HepG2 (cell line): ENCODE measurements at regions not wholly inside any gene's neighbourhood (a gene's known extent, or its start where the extent isn't known, plus 50 kb on each side); places are given as distances from the start of the nearest gene placed in this dataset.

Experiments
- ATAC-seq: fragments of 200-7000 bp; cut with Tn5 transposase; 3 replicates; pipeline ENCODE4 v1.9.1; 2020; ENCODE audit warnings: mild to moderate bottlenecking, moderate library complexity
- BruUV-seq: library from RNA; stranded (reverse); fragments of 400-500 nt; replicated peaks from 2 replicates; lab custom pipeline; 2021; lab: Mats Ljungman, UMichigan
- CTCF ChIA-PET: fragments of 300-600 bp; formaldehyde crosslinking; extraction: SDS; loops from one replicate; lab custom pipeline; 2021; ENCODE audit warnings: low total read pairs, inconsistent platforms, low intra/inter-chr PET ratio; lab: Yijun Ruan, JAX
- POLR2A ChIA-PET: fragments of 350-600 bp; sonication (Branson Sonifier 250); formaldehyde crosslinking; loops from one replicate; lab custom pipeline; 2020; ENCODE audit warnings: antibody characterized with exemption, inconsistent platforms; lab: Yijun Ruan, JAX
- DNase-seq: peaks from one replicate; pipeline ENCODE4 v3.0.0-alpha.2; 2015; ENCODE audit warnings: low spot score
- FAIRE-seq: peaks from 3 replicates; lab custom pipeline; 2011; peaks lifted over from hg19 to GRCh38; lab: Jason Lieb, UNC
- H2AFZ ChIP-seq: one replicate; pipeline ENCODE4 v1.6.1; 2011; ENCODE audit warnings: low read length, inconsistent platforms
- H3K27ac ChIP-seq: fragments of 300-600 bp; 3 replicates; pipeline ENCODE4 v1.8.0; 2011; ENCODE audit warnings: mixed run types, mild to moderate bottlenecking, mixed read lengths, low read length, inconsistent platforms; ENCODE audit not compliant: insufficient read depth; ENCODE audit errors: extremely low read length
- H3K27me3 ChIP-seq, 2 experiments: fragments of 200-600 bp in 1 of 2; 2 replicates in 1 of 2; 3 replicates in 1 of 2; pipeline versions ENCODE4 v1.6.0 to v1.8.0; 2011; ENCODE audit warnings: low read length in 2 of 2, mild to moderate bottlenecking in 2 of 2, moderate library complexity in 2 of 2, inconsistent platforms in 1 of 2; ENCODE audit not compliant: insufficient read depth in 2 of 2, control insufficient read depth in 1 of 2
- H3K36me3 ChIP-seq, 2 experiments: fragments of 200-600 bp in 1 of 2; replicated peaks in 1 of 2; 2 replicates in 1 of 2; 3 replicates in 1 of 2; pipeline versions ENCODE4 v1.5.1 to v1.8.0; 2011; ENCODE audit warnings: low read length in 2 of 2, inconsistent platforms in 1 of 2; ENCODE audit not compliant: insufficient read depth in 2 of 2, control insufficient read depth in 1 of 2
- H3K4me1 ChIP-seq: 2 replicates; pipeline ENCODE4 v1.5.1; 2012; ENCODE audit warnings: low read length, inconsistent platforms; ENCODE audit not compliant: insufficient read depth
- H3K4me2 ChIP-seq: 2 replicates; pipeline ENCODE4 v1.6.0; 2011; ENCODE audit warnings: low read depth, low read length, inconsistent platforms
- H3K4me3 ChIP-seq, 3 experiments: fragments of 200-600 bp in 1 of 3; sonication (generic), shearing (Covaris generic) in 1 of 3; replicated peaks in 1 of 3; 2 replicates each; pipeline ENCODE4 v1.5.1; 2011 to 2016; ENCODE audit warnings: low read length in 3 of 3, inconsistent platforms in 2 of 3, low read depth in 2 of 3, mild to moderate bottlenecking in 2 of 3, control low read depth in 1 of 3, mixed read lengths in 1 of 3; ENCODE audit not compliant: insufficient read depth in 1 of 3
- H3K79me2 ChIP-seq: one replicate; pipeline ENCODE4 v1.6.1; 2011; ENCODE audit warnings: low read length, inconsistent platforms; ENCODE audit not compliant: insufficient read depth
- H3K9ac ChIP-seq: 2 replicates; pipeline ENCODE4 v1.6.0; 2011; ENCODE audit warnings: mild to moderate bottlenecking, low read depth, low read length, inconsistent platforms; ENCODE audit not compliant: insufficient read depth
- H3K9me3 ChIP-seq: 2 replicates; pipeline ENCODE4 v1.5.1; 2012; ENCODE audit warnings: mild to moderate bottlenecking, low read length
- H4K20me1 ChIP-seq: 2 replicates; pipeline ENCODE4 v1.6.0; 2011; ENCODE audit warnings: inconsistent platforms, mild to moderate bottlenecking, low read length, moderate library complexity; ENCODE audit not compliant: insufficient read depth
- ATF7 ChIP-seq, 2 experiments: fragments of 450-650 bp in 1 of 2; sonication (generic) in 1 of 2; formaldehyde crosslinking in 1 of 2; IDR thresholded peaks; 2 replicates each; pipeline versions ENCODE4 v1.4.0 to v1.6.1; 2016 to 2020; ENCODE audit warnings: antibody characterized with exemption in 1 of 2, mild to moderate bottlenecking in 1 of 2, missing genetic modification reagents in 1 of 2
- IKZF4 ChIP-seq: sonication (generic); formaldehyde crosslinking; IDR thresholded peaks from 2 replicates; pipeline ENCODE4 v1.5.1; 2020; ENCODE audit warnings: borderline replicate concordance, mild to moderate bottlenecking, low read depth, missing genetic modification reagents; ENCODE audit errors: not compliant biosample characterization
- KLF11 ChIP-seq: IDR thresholded peaks from 2 replicates; pipeline ENCODE4 v1.6.1; 2016; ENCODE audit warnings: missing compliant biosample characterization
- MAFK ChIP-seq, 2 experiments: IDR thresholded peaks in 1 of 2; conservative IDR thresholded peaks in 1 of 2; 2 replicates each; pipeline ENCODE4 v1.6.1; 2011; ENCODE audit warnings: improper control_type of control experiment in 2 of 2, low read length in 2 of 2
- PHB2 ChIP-seq: fragments of 450-650 bp; IDR thresholded peaks from 2 replicates; pipeline ENCODE4 v1.6.1; 2018; ENCODE audit not compliant: partially characterized antibody
- WIZ ChIP-seq: sonication (generic); formaldehyde crosslinking; IDR thresholded peaks from 2 replicates; pipeline ENCODE4 v1.5.1; 2020; ENCODE audit warnings: mild to moderate bottlenecking, missing genetic modification reagents
- ZMYM2 ChIP-seq: sonication (generic); formaldehyde crosslinking; IDR thresholded peaks from 2 replicates; pipeline ENCODE4 v1.8.0; 2022; ENCODE audit warnings: mild to moderate bottlenecking, missing genetic modification reagents
- ZNF180 ChIP-seq: sonication (generic); formaldehyde crosslinking; IDR thresholded peaks from 2 replicates; pipeline ENCODE4 v1.4.0; 2020; ENCODE audit warnings: low read depth, missing genetic modification reagents, borderline replicate concordance
- ZNF619 ChIP-seq: sonication (generic); formaldehyde crosslinking; IDR thresholded peaks from 2 replicates; pipeline ENCODE4 v1.4.0; 2020; ENCODE audit warnings: mild to moderate bottlenecking, missing genetic modification reagents
- ZNF660 ChIP-seq: sonication (generic); formaldehyde crosslinking; IDR thresholded peaks from 2 replicates; pipeline ENCODE4 v1.5.1; 2020; ENCODE audit warnings: mild to moderate bottlenecking, low read depth, missing genetic modification reagents, borderline replicate concordance
- ZNF772 ChIP-seq: sonication (generic); formaldehyde crosslinking; IDR thresholded peaks from 2 replicates; pipeline ENCODE4 v1.5.0; 2020; ENCODE audit warnings: mild to moderate bottlenecking, missing genetic modification reagents
- WGBS: methylation state at CpG from one replicate; pipeline ENCODE4 v1.1.6; 2017; ENCODE audit warnings: low lambda C conversion rate; 5-methylcytosine and 5-hydroxymethylcytosine counted together
- in situ Hi-C: cut with HindIII; loops from 2 replicates; pipeline ENCODE4 v1.10.0; 2017; ENCODE audit warnings: low pct_unique_long_range_greater_than_20kb; ENCODE audit not compliant: extremely low pct_ligation_motif_present
- intact Hi-C: fragments of 100-400 bp; cut with micrococcal nuclease; formaldehyde crosslinking; loops from one replicate; pipeline ENCODE4 v1.10.0; 2022; ENCODE audit not compliant: unreplicated experiment
- TF ChIP-seq, protein P1 (sequence below): IDR thresholded peaks from 2 replicates; pipeline ENCODE4 v1.6.1; 2016; ENCODE audit warnings: missing biosample characterization, missing genetic modification reagents, low read depth
- TF ChIP-seq, protein P2 (sequence below): IDR thresholded peaks from 2 replicates; pipeline ENCODE4 v1.6.1; 2016; ENCODE audit warnings: low read depth, borderline replicate concordance
- TF ChIP-seq, protein P3 (sequence below): sonication (generic); formaldehyde crosslinking; IDR thresholded peaks from 2 replicates; pipeline ENCODE4 v1.5.0; 2020; ENCODE audit warnings: missing genetic modification reagents
- TF ChIP-seq, protein P4 (sequence below): sonication (generic); formaldehyde crosslinking; IDR thresholded peaks from 2 replicates; pipeline ENCODE4 v1.8.1; 2023; ENCODE audit warnings: mild to moderate bottlenecking, missing genetic modification reagents, borderline replicate concordance

DNA sequence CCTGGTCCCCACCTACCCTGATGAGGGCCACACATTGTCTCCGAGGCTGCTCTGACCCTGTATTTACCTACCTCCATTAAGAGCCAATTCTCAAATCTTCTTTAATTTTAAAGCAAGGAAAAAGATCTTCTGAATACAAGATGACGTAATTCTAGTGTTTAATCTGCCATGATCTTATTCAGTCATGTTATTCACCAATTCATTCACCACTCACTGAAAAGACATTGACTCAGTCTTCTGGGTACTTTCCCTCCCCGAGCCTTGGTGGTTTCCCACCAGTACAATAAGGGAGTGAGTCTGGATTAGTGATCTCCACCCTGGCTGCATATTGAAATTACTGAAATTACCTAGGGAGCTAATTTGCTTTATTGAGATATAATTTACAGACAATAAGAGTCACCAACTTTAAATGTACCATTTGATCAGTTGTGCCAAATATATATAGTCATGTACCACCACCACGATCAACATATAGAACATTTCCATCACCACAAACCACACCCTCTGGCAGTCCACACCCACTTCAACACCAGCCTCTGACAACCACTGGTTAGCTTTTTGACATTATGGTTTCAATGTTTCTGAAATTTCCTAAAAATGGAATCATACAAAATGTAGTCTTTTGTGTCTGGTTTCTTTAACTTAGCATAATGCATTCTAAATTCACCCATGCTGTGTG, 117.5 kb upstream of the UNC5B start:
- TF ChIP-seq, protein P1, sequence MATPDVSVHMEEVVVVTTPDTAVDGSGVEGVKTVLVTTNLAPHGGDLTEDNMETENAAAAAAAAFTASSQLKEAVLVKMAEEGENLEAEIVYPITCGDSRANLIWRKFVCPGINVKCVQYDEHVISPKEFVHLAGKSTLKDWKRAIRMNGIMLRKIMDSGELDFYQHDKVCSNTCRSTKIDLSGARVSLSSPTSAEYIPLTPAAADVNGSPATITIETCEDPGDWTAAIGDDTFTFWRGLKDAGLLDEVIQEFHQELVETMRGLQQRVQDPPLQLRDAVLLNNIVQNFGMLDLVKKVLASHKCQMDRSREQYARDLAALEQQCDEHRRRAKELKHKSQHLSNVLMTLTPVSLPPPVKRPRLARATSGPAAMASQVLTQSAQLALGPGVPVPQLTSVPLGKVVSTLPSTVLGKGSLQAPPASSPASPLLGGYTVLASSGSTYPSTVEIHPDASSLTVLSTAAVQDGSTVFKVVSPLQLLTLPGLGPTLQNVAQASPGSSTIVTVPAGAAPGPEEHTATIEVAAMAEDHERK = no peak
- TF ChIP-seq ATF7 (IDR thresholded peaks at IDR 0.05) (peak; percentile 76), ATF7 (CRISPR knock-in tag; IDR thresholded peaks at IDR 0.05) (no peak)
- Histone ChIP-seq H3K9ac (no peak overlapping the region), H3K27me3 (peaks cover 1 to 9% of the 10 kb centered on the region in 2 experiments; a peak in 2 of 5 replicates), H2AFZ (no peak overlapping the region), H4K20me1 (no peaks in the 10 kb centered on the region), H3K36me3 (no peaks in the 10 kb centered on the region), H3K27ac (no peak overlapping the region), H3K4me2 (no peak overlapping the region), H3K79me2 (no peaks in the 10 kb centered on the region), H3K4me3 (no peak overlapping the region), H3K4me1 (no peaks in the 10 kb centered on the region), H3K9me3 (no peaks in the 10 kb centered on the region)
- intact Hi-C loops = no loop called here
- BruUV-seq = no TSS peak
- ChIA-PET CTCF (no interaction called here), POLR2A (no interaction called here)
- in situ Hi-C loops = no loop called here
- no peak for FAIRE-seq
- ATAC-seq = no peak
- no peak for DNase-seq
- 13% methylated on average over 4 of the region's 4 CpGs for WGBS

DNA sequence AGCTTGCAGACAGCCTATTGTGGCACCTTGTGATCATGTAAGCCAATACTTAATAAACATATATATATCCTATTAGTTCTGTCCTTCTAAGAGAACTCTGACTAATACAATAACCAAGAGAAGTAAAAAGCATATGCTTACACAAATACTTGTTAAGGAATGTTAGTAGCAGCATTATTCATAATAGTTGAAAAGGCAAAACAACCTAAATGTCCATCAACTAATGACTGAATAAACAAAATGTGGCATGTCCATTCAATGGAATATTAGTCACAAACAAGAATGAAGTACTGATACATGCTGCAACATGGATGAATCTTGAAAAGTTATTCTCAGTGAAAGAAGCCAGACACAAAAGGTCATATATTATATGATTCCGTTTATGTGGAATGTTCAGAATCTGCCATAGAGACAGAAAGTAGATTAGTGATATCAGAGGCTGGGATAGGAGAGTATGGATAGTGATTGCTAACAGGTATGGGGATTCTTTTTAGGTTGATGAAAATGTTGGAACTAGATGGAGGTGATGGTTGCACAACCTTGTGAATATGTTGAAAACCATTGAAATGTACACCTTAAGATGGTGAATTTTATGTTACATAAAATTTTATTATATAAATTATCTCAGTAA, 112.5 kb upstream of the UNC5B start:
- intact Hi-C loops = no loop called here
- no peak overlapping the region for H3K9ac ChIP-seq
- no peaks in the 10 kb centered on the region for H3K27me3 ChIP-seq
- WGBS = 0% methylated on average over 1 of the region's 1 CpG
- H3K4me2 ChIP-seq = no peak overlapping the region
- DNase-seq = no peak
- no peak overlapping the region for H2AFZ ChIP-seq
- ChIA-PET CTCF (no interaction called here), POLR2A (no interaction called here)
- H3K9me3 ChIP-seq = no peaks in the 10 kb centered on the region
- FAIRE-seq = no peak
- H3K27ac ChIP-seq = no peak overlapping the region
- no peak overlapping the region for H3K4me3 ChIP-seq
- H3K4me1 ChIP-seq = no peaks in the 10 kb centered on the region
- no peaks in the 10 kb centered on the region for H3K36me3 ChIP-seq
- no peaks in the 10 kb centered on the region for H3K79me2 ChIP-seq
- ATAC-seq = no peak
- in situ Hi-C loops = no loop called here
- no peaks in the 10 kb centered on the region for H4K20me1 ChIP-seq
- no TSS peak for BruUV-seq
- TF ChIP-seq ZNF660 (CRISPR knock-in tag) (no peak), ZNF619 (no peak), ZNF180 (CRISPR knock-in tag) (no peak), WIZ (CRISPR knock-in tag) (no peak), PHB2 (no peak), IKZF4 (no peak), ZNF772 (CRISPR knock-in tag) (no peak), KLF11 (CRISPR knock-in tag) (no peak), ZMYM2 (CRISPR knock-in tag) (no peak), MAFK (conservative IDR thresholded peaks at IDR 0.05 in 1 of 2, IDR thresholded peaks at IDR 0.05 in 1 of 2; ENCODE audit: low read length in 2 of 2) (no peak)
- TF ChIP-seq, protein P2, sequence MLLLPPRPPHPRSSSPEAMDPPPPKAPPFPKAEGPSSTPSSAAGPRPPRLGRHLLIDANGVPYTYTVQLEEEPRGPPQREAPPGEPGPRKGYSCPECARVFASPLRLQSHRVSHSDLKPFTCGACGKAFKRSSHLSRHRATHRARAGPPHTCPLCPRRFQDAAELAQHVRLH (CRISPR knock-in tag) = no peak
- TF ChIP-seq, protein P3, sequence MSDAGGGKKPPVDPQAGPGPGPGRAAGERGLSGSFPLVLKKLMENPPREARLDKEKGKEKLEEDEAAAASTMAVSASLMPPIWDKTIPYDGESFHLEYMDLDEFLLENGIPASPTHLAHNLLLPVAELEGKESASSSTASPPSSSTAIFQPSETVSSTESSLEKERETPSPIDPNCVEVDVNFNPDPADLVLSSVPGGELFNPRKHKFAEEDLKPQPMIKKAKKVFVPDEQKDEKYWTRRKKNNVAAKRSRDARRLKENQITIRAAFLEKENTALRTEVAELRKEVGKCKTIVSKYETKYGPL (CRISPR knock-in tag) = no peak
- TF ChIP-seq, protein P4, sequence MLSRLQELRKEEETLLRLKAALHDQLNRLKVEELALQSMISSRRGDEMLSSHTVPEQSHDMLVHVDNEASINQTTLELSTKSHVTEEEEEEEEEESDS = no peak
